ENCODE measurements at regions not wholly inside any gene's neighbourhood (a gene's known extent, or its start where the extent isn't known, plus 50 kb on each side); places are given as distances from the start of the nearest gene placed in this dataset.

- no peak for TF ChIP-seq CTCF (conservative IDR thresholded peaks at IDR 0.05 in 1 of 2, IDR thresholded peaks at IDR 0.05 in 1 of 2; ENCODE audit: low read depth in 1 of 2, low read length in 2 of 2)
- no peak for TF ChIP-seq EZH2 (IDR thresholded peaks at IDR 0.05; ENCODE audit: low read length, missing control alignments)
Observed at GRCh38 chr7:22630069-22630468, 96.9 kb upstream of the IL6 start.
